HFF-Myc (cell line): ENCODE measurements at regions not wholly inside any gene's neighbourhood (a gene's known extent, or its start where the extent isn't known, plus 50 kb on each side); places are given as distances from the start of the nearest gene placed in this dataset.

ENCODE experiments used
- DNase-seq: peaks from one replicate; pipeline ENCODE4 v3.0.0-alpha.2; 2011; ENCODE audit warnings: low read depth; ENCODE audit errors: extremely low read depth
- H3K4me3 ChIP-seq: replicated peaks from 2 replicates; pipeline ENCODE4 v1.5.1; 2011; ENCODE audit warnings: low read depth, mild to moderate bottlenecking, control low read depth, low read length
- CTCF ChIP-seq: IDR thresholded peaks from 2 replicates; pipeline ENCODE4 v1.5.1; 2012; ENCODE audit warnings: mild to moderate bottlenecking, low read depth, low read length, control low read depth; ENCODE audit errors: missing control alignments

- TF ChIP-seq CTCF = no peak
- no peak overlapping the region for H3K4me3 ChIP-seq
- DNase-seq = no peak
Measured at GRCh38 chr1:238177960-238178645, 287.4 kb upstream of the ZP4 start.

- no peak overlapping the region for H3K4me3 ChIP-seq
- DNase-seq = no peak
- TF ChIP-seq CTCF = no peak
Measured at GRCh38 chr1:238177351-238177750, 286.6 kb upstream of the ZP4 start.

- no peak overlapping the region for H3K4me3 ChIP-seq
- TF ChIP-seq CTCF = no peak
- no peak for DNase-seq
Measured at GRCh38 chr1:238176441-238176840, 285.7 kb upstream of the ZP4 start.

GRCh38 chr1:238171985-238172384 is 281.3 kb upstream of the ZP4 start:
- TF ChIP-seq CTCF = no peak
- DNase-seq = no peak

GRCh38 chr1:238161955-238162354 is 271.2 kb upstream of the ZP4 start:
- H3K4me3 ChIP-seq = no peak overlapping the region
- TF ChIP-seq CTCF = no peak
- no peak for DNase-seq

More at GRCh38 chr1:238171985-238172384, 281.3 kb upstream of the ZP4 start:
- no peak overlapping the region for H3K4me3 ChIP-seq

- H3K4me3 ChIP-seq = no peak overlapping the region
- DNase-seq = no peak
- TF ChIP-seq CTCF = no peak
Measured at GRCh38 chr1:238153939-238154338, 263.2 kb upstream of the ZP4 start.

- no peak overlapping the region for H3K4me3 ChIP-seq
- TF ChIP-seq CTCF = no peak
- no peak for DNase-seq
Measured at GRCh38 chr1:238153253-238153652, 262.5 kb upstream of the ZP4 start.
